GM18858 (cell line): ENCODE measurements at regions not wholly inside any gene's neighbourhood (a gene's known extent, or its start where the extent isn't known, plus 50 kb on each side); places are given as distances from the start of the nearest gene placed in this dataset.
"Not testable (repeated sequence)": the region's sequence is repeated elsewhere in the genome, so short reads cannot be mapped to it uniquely, and the experiment has no call there.

Experiments used
- ATAC-seq: cut with Tn5 transposase; IDR thresholded peaks from one replicate; pipeline ENCODE4 v1.9.1; 2021; ENCODE audit not compliant: unreplicated experiment

DNA sequence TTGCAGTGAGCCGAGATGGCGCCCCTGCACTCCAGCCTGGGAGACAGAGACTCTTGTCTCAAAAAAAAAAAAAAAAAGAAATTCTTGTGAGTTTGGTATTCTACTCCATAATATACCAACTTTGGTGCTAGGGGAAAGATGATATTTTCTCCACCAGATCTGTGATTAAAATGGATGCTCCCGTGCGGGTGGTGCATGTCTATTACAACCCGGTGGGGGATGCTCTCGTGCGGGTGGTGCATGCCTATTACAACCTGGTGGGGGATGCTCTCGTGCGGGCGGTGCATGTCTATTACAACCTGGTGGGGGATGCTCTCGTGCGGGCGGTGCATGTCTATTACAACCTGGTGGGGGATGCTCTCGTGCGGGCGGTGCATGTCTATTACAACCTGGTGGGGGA lies 244.1 kb upstream of the RGMA start:
- not testable (repeated sequence) for ATAC-seq

DNA sequence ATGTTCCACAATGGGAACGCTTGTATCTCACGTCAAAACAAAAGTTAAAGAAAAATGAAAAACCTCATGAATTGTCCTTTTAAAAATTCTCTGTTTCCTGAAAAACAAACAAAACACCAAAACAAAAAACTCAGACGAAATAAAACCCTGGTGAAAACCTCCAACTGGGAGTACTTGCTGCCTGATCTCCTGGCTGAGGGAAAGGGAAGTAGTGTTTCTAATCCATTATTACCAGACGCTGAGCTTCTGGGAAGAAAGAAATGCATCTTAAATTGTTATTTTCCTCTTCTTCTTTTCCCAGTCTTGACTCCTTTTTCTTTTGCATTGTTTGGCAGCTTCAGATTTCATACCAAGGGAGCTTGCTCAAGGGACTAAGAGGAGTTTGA lies 243.2 kb upstream of the RGMA start:
- ATAC-seq = no peak

GRCh38 chr15:93331545-93332167 lies 242.6 kb upstream of the RGMA start:
- ATAC-seq = no peak

DNA sequence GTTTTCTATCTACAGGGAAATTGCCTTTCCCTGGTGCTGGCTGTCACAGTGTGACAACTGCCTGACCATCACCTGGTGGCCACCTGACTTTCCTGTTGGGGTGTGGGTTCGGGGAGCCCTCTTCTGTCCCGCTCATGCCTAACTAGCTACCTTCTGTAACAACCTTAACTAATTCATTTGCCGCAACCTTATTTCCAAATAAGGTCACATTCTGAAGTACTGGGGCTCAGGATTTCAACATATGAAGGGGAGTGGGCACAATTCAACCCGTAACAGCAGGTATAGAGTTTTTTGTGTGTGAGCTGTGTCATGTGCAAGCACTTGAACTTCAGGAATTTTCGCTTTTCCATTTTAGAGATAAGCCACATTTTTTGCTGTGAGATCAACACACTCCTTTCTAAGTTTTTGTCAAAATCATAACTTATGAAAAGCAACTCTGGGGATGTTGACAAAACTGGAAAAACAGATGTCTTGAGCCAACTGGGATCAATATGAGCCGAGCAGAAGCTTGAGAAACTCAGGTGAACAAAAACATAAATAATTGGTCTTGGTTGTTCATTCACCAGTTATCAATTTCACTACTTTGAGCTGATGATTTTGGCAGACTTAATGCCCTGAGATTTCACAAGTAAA lies 242.0 kb upstream of the RGMA start:
- ATAC-seq = no peak

DNA sequence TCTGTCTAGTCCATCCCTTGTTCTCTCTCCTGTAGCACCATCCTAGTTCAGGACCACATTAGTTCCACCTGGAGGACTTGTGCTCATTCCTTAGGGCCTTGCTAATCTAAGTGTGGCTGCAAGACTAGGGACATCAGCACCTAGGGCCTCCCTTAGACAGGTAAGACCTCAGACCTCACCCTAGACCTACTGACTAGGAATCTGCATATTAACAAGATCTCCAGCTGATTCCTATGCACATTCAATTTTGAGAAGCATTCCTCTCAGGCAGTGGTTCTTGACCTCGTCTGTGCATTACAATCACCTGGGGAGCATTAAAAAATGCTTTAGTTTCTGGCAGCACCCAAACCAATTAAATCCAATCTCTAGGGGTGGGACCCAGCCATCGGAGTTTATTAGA lies 238.4 kb upstream of the RGMA start:
- no peak for ATAC-seq

DNA sequence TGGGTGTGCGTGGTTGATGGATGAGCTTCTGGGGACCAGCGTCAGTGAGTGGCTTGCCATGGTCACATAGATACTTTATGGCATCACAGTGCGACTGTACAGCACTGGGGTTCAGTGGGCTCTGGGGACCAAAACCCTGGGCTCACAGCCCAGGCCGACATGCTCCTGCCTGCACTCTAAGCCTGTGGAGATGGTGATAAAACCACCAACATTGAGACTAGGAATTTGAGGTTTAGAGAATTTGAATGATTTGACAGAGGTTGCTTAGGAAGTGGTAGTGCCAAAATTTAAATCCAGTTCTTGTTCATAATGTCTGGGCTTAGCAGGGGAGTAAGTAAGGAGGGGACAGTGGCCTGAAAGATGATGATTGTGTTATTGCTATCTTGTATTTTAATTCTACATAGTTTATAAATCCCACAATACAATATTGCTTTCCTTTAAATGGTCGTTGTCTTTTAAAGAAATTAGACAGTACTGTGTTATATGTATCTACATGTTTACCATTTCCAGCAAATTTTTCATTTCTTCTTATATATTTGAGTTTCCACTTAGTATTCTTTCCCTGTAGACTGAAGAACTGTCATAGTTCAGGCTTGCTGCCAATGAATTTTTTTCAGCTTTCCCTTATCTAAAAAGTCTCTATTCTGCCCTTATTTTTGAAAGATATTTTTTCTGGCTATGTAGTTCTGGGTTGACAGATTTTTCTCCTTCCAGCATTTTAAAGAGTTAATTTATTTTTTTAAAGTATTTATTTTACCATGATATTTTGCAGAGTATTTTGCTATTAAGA lies 235.4 kb upstream of the RGMA start:
- ATAC-seq = no peak

DNA sequence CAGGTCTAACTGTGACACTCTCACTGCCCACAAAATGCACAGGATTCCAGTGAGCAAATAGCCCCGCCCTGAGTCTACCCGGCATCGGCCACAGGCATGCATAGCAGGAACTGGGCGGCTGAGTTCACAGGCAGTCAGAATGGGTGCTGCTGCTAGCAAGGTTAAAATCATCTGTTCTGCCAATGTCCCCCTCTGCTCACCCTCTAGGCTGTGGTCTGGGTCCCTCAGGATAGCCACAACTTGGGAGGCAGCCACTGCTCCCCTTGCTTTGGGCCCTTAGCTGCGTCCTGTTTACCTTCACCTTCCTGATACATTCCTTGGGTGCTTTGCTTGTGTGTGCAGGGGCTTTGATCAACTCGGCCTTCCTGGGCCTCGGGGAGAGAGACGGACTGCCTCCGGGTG lies 232.9 kb upstream of the RGMA start:
- ATAC-seq = no peak

GRCh38 chr15:93319121-93319814 lies 230.3 kb upstream of the RGMA start:
- ATAC-seq = no peak

- ATAC-seq = no peak
Observed at GRCh38 chr15:93317772-93318171, 228.8 kb upstream of the RGMA start.

GRCh38 chr15:93314245-93314644 lies 225.2 kb upstream of the RGMA start:
- ATAC-seq = no peak

DNA sequence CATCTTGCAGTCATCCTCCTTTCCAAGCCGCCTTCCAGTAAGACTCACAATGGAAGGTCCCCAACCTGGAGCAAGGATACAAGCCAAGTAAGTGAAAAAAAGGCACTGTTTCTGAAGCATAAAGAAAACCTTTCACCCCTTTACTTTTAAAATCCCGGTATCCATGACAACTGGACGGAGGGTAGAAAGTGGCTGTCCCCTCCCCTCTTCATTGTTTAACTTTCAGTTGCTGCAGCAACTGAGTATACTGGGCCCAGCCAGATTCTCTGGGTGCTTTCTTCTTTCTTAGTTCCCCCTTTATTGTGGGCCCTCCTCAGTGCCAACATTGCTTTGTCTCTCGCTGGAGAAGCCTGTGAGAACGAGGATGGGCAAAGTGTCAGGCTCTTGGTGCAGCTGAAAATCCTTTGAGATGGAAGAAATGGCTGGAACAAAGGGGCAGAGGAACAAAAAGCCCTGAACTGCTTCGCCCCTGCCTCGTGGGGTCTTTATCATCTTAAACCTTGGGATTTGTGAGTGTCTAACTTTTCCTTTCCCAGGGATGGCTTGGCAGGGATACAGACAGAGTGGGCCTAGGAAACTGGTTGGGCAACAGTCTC lies 224.0 kb upstream of the RGMA start:
- no peak for ATAC-seq

- ATAC-seq = no peak
Observed at GRCh38 chr15:93311620-93312019, 222.6 kb upstream of the RGMA start.

DNA sequence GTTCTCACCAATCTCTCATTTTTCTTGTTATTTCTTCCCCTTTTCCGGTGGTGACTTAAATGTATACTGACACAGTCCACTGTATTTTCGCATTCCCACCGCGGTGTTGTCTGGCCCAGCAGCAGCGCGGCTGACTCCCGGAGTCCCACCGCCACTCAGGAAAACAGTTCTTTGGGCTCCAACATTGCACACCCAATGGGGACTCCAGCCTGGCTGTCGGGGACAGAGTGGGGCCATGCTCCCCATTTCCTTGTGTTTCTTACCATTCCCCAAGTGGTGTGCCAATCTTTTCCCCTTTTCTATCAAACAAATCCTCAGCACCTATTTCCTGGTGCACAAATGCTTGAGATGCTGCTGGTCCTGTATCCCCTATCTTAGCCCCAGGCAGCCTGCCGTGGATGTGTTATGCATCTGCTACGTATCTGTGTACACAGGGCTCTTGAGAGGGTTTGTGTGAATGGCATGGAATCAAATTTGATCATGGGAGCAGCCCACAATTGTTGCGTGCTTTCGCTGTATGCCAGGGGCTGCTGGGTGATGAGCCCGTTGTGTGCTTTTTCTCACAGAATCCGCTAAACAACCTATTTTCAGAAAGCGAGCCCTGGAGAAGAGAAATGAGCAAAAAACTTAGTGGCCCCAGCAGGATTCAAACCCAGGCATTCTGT lies 219.1 kb upstream of the RGMA start:
- ATAC-seq = no peak

DNA sequence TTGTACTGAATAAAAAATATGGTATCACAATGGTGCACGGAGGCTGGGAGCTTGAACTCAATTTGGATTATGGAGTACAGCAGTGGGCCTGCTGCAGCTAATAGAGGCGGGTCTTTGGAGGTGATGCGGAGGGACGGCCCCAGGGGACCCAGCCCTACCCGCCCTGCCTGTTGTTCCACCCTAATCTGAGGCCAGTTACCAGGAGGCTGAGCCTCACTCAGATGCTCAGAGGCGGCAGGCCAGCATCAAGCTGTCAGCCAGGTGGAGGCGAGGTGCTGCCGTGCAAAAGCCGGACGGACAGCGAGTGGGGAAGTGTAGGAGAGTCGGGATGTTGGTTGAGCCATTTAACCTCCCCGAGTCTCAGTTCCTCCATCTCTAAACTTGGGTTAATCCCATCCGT lies 218.5 kb upstream of the RGMA start:
- ATAC-seq = no peak

GRCh38 chr15:93305306-93305705 lies 216.3 kb upstream of the RGMA start:
- no peak for ATAC-seq

DNA sequence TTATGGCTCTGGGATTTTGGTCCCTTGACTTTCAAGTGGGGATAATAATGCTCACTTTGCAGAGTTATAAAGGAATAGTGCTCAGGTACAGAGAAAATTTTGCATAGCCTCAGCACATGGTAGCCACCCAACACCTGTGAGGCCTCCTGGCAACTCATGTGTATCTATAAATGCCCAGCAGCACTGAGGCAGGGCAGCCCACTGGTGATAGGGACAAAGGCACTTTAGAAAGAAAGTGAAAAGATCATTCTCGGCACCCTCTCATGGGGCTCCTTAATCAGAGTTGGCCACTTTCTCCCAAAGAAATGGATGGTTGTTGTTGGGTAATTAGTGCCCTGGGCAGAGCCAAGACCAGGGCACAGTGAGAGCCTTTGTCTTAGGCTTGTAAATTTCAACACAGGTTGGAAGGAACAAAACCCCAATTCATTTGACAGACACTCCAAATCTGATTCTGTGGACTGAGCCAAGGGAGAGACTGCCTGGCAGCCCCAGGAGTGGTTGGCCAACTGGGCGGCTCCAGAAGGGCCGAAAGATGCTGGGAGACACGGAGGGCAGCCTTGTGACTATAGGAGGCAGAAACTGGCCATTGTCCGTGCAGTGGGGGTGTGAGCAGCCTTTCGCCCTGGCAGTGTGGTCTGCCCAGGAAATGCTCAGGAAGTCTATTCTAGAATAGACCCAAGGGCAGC lies 213.2 kb upstream of the RGMA start:
- ATAC-seq = no peak

GRCh38 chr15:93300796-93301195 lies 211.8 kb upstream of the RGMA start:
- ATAC-seq = no peak

GRCh38 chr15:93299675-93300074 lies 210.7 kb upstream of the RGMA start:
- no peak for ATAC-seq

GRCh38 chr15:93298901-93299300 lies 209.9 kb upstream of the RGMA start:
- ATAC-seq = no peak

DNA sequence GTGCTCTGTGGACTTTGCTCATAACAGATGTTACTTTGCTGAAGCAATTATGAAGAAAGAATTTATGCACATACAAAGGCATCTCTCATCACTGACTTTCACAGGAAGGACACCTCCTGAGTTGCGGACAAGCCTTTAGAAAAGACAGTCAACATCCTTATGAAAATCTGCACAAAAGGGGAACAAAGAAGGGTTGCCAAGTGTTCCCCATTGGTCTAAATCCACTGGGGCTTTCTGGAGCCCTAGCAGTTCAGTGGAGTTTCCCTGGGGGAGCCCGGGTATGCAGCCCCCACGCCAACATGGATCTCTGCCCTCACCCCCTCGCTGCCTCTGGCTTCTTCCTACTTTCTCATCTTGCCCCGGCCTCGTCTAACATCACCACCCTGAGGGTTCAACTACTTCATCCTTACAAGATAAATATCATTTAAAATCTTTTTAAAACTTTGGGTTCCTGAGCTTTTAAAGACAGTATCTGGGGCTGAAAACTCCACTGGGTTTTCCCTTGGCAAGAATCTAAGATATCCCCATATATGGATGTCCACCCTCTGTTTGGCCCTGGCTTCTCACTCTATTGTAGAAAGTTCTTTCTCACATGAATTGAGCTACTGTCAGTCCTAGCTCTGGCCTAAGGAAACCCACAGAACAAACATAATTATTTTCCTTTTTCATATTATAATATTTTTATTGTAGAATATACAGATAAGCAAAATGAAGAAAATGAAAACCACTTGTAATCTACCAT lies 207.9 kb upstream of the RGMA start:
- no peak for ATAC-seq
